Ovary (tissue), 7 donors: ENCODE measurements at regions not wholly inside any gene's neighbourhood (a gene's known extent, or its start where the extent isn't known, plus 50 kb on each side); places are given as distances from the start of the nearest gene placed in this dataset.

Experiments
- DNase-seq, 5 donors: peaks; one replicate each; pipeline ENCODE4 v3.0.0-alpha.2; 2019 to 2020
- H3K27ac ChIP-seq, 2 donors: fragments of 200-600 bp; one replicate each; pipeline versions ENCODE4 v1.5.1 to v1.8.0; 2019 to 2022
- H3K27me3 ChIP-seq: fragments of 200-600 bp; one replicate; pipeline ENCODE4 v1.8.0; 2022
- H3K36me3 ChIP-seq: fragments of 200-600 bp; sonication (generic); one replicate; pipeline ENCODE4 v1.5.1; 2019
- H3K4me1 ChIP-seq: one replicate; pipeline ENCODE4 v1.8.1; 2013; ENCODE audit warnings: mild to moderate bottlenecking, moderate library complexity; ENCODE audit not compliant: insufficient read depth
- H3K4me3 ChIP-seq: fragments of 200-600 bp; sonication (generic); one replicate; pipeline ENCODE4 v1.5.1; 2017
- H3K9me3 ChIP-seq, 2 donors: fragments of 200-600 bp in 1 of 2; sonication (generic) in 1 of 2; one replicate each; pipeline versions ENCODE4 v1.5.1 to v1.8.1; 2013 to 2019; ENCODE audit warnings: mild to moderate bottlenecking in 1 of 2, moderate library complexity in 1 of 2
- EP300 ChIP-seq: sonication (generic); formaldehyde crosslinking; IDR thresholded peaks from one replicate; pipeline ENCODE4 v1.6.1; 2017; ENCODE audit warnings: antibody characterized with exemption
- POLR2A ChIP-seq: fragments of 450-650 bp; IDR thresholded peaks from one replicate; pipeline ENCODE4 v1.6.1; 2017; ENCODE audit warnings: antibody characterized with exemption, mild to moderate bottlenecking, moderate library complexity
- WGBS, 3 donors: extraction: QIAGEN DNeasy Blood & Tissue Kit in 1 of 3; methylation state at CpG; one replicate each; pipeline versions ENCODE4 v1.1.5 to v1.1.7; 2013 to 2017; 5-methylcytosine and 5-hydroxymethylcytosine counted together
- intact Hi-C, 4 donors: fragments of 100-400 bp; cut with DNase I; formaldehyde crosslinking; loops; one replicate each; pipeline versions ENCODE4 v1.11.0 to v1.15.1; 2022 to 2023
- TF ChIP-seq, protein P1 (sequence below), 3 donors: fragments of 450-650 bp in 2 of 3; fragments of 200-600 bp in 1 of 3; IDR thresholded peaks; one replicate each; pipeline versions ENCODE4 v1.5.1 to v1.8.0; 2016 to 2022; ENCODE audit warnings: antibody characterized with exemption in 3 of 3, mild to moderate bottlenecking in 1 of 3
- donor health status: DM: no; HTN: no; CAD: no; lungs with moderate emphysema.
- donor health status: DM: no; HTN: no; CAD: no.
- donor health status: Bipolar disorder and iron deficiency.
- donor health status: DM: no; HTN: no; CAD: no.
- donor health status: DM: yes; HTN: yes; CAD: no.

DNA sequence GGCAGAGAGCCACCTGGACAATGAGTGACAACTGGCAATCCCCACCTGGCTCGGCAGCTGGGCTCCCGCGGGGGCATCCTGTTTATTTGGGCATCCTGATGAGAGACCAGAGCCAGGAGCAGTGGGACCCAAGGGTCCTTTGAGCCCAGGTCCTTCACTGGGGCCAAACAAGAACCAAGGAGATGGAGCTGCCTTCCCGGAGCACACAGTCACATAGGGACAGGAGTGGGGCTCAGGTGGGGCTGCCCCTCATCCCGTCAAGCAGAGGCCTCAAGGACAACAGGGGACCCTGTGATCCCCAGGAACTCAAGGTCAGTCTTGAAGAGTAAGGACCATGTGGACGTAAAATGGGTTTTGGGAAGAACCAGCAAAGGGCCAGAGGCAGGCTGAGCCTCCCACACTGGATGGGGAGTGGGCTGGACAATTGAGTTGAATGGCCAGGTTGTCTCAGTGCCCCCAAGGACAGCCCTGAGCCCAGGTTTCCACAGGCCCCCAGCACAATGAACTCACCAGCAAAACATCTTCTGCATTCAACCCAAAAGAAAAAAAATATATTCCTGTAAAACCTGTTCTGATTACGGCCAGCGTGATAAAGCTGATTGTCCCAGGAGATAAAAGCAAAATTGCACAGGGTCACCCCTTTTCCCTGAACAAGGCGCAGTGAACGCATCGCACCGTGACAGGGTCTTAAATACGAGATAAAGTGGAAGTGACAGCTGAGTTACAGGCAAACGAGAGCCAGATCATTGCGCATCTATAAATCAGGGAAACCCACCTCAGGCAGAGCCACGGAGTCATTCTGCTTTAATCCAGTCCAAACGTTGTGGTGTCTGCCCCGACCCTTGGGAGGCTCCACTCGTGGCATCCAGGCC lies 86.2 kb downstream of the ANKRD60 start:
- H3K27me3 ChIP-seq: no peaks in the 10 kb centered on the region
- no peak overlapping the region for H3K4me3 ChIP-seq
- 92 to 93% (median 93%) methylated on average over 19 of the region's 19 CpGs for WGBS, 3 donors
- H3K36me3 ChIP-seq: no peaks in the 10 kb centered on the region
- peaks cover 12% of the 10 kb centered on the region for H3K4me1 ChIP-seq
- no peak overlapping the region for H3K27ac ChIP-seq
- H3K9me3 ChIP-seq: no peaks in the 10 kb centered on the region
- TF ChIP-seq, protein P1, sequence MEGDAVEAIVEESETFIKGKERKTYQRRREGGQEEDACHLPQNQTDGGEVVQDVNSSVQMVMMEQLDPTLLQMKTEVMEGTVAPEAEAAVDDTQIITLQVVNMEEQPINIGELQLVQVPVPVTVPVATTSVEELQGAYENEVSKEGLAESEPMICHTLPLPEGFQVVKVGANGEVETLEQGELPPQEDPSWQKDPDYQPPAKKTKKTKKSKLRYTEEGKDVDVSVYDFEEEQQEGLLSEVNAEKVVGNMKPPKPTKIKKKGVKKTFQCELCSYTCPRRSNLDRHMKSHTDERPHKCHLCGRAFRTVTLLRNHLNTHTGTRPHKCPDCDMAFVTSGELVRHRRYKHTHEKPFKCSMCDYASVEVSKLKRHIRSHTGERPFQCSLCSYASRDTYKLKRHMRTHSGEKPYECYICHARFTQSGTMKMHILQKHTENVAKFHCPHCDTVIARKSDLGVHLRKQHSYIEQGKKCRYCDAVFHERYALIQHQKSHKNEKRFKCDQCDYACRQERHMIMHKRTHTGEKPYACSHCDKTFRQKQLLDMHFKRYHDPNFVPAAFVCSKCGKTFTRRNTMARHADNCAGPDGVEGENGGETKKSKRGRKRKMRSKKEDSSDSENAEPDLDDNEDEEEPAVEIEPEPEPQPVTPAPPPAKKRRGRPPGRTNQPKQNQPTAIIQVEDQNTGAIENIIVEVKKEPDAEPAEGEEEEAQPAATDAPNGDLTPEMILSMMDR (IDR thresholded peaks at IDR 0.05): no peak
- TF ChIP-seq POLR2A (no peak), EP300 (no peak)
- no peak for DNase-seq
- intact Hi-C loops: no loop called here

DNA sequence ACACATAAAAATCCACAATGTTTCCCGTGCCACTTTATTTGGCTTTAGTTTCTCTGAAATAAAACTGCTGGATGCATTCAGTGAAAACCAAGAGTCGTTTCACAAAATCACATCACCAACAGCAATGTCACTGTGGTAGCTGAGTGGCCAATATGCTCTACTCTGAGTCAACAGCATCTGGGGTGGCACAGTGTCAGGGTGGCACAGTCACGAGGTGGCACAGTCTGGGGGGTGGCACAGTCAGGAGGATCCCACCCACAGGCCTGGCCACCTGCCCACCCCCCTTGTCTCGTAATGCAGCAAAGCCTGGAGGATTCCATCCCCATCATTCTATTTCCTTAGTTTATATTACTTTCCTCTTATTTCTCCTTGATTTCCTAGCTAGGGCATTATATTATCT lies 87.0 kb downstream of the ANKRD60 start:
- H3K27me3 ChIP-seq: no peaks in the 10 kb centered on the region
- TF ChIP-seq EP300 (no peak), POLR2A (no peak)
- TF ChIP-seq, protein P1 (IDR thresholded peaks at IDR 0.05): no peak
- no peaks in the 10 kb centered on the region for H3K9me3 ChIP-seq
- intact Hi-C loops: no loop called here
- no peak overlapping the region for H3K4me3 ChIP-seq
- no peak overlapping the region for H3K27ac ChIP-seq
- 59 to 60% (median 60%) methylated on average over 4 of the region's 4 CpGs for WGBS, 3 donors
- no peaks in the 10 kb centered on the region for H3K36me3 ChIP-seq
- DNase-seq: no peak
- peaks cover 9% of the 10 kb centered on the region for H3K4me1 ChIP-seq

DNA sequence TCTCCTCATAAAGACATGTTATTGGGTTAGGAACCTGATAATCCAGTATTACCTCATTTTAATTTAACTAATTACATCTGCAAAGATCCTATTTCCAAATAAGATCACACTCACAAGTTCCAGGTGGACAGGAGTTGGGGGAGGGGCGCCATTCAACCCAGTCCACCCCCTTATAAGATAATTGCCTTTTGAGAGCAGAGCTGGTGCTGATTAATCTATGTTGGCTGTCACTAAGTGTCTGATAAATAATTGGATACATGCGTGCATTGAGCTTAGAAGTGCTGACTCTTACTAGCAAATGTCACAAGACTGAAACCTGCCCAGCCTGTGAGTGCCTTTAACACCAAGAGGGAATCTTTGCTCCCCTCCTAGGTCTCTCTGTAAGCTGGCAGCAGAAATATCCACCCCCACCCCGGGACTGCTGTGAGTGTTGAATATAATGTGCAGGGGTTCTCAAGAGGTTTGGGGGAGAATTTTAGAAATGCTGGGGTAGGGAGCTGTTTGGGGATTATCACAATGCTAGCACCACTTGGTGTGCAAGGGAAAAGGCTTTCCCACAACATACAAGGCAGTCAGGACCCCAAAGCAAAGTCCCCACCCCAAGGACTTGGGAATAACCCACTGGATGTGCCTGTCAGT lies 87.5 kb downstream of the ANKRD60 start:
- 84 to 90% (median 89%) methylated on average over 3 of the region's 3 CpGs for WGBS, 3 donors
- H3K4me1 ChIP-seq: peaks cover 7% of the 10 kb centered on the region
- intact Hi-C loops: no loop called here

More for the DNA sequence above, 87.5 kb downstream of the ANKRD60 start:
- H3K9me3 ChIP-seq: no peaks in the 10 kb centered on the region
- no peak for DNase-seq
- no peaks in the 10 kb centered on the region for H3K36me3 ChIP-seq
- TF ChIP-seq EP300 (no peak), POLR2A (no peak)
- TF ChIP-seq, protein P1 (IDR thresholded peaks at IDR 0.05): no peak
- H3K27ac ChIP-seq: no peak overlapping the region
- H3K27me3 ChIP-seq: no peaks in the 10 kb centered on the region
- H3K4me3 ChIP-seq: no peak overlapping the region
